Epithelial cell of proximal tubule (primary cell): ENCODE measurements at regions not wholly inside any gene's neighbourhood (a gene's known extent, or its start where the extent isn't known, plus 50 kb on each side); places are given as distances from the start of the nearest gene placed in this dataset.

Source experiments
- DNase-seq: peaks from one replicate; pipeline ENCODE4 v3.0.0-alpha.2; 2011; ENCODE audit warnings: low read depth
- H3K4me3 ChIP-seq: 2 replicates; pipeline ENCODE4 v1.5.1; 2011; ENCODE audit warnings: low read depth, mild to moderate bottlenecking, low read length
- CTCF ChIP-seq: conservative IDR thresholded peaks from 2 replicates; pipeline ENCODE4 v1.5.1; 2012; ENCODE audit warnings: low read depth, mild to moderate bottlenecking, low read length

GRCh38 chr14:66119606-66120231, 366.5 kb upstream of the CCDC196 start:
- TF ChIP-seq CTCF: no peak

GRCh38 chr14:66120402-66120801, 365.8 kb upstream of the CCDC196 start:
- H3K4me3 ChIP-seq: no peak overlapping the region
- no peak for TF ChIP-seq CTCF

More at GRCh38 chr14:66119606-66120231, 366.5 kb upstream of the CCDC196 start:
- no peak overlapping the region for H3K4me3 ChIP-seq
- no peak for DNase-seq

GRCh38 chr14:66121859-66122258, 364.3 kb upstream of the CCDC196 start:
- DNase-seq: no peak
- H3K4me3 ChIP-seq: no peak overlapping the region
- no peak for TF ChIP-seq CTCF

More at GRCh38 chr14:66120402-66120801, 365.8 kb upstream of the CCDC196 start:
- no peak for DNase-seq

GRCh38 chr14:66129224-66129623, 356.9 kb upstream of the CCDC196 start:
- DNase-seq: no peak
- no peak for TF ChIP-seq CTCF
- no peak overlapping the region for H3K4me3 ChIP-seq

GRCh38 chr14:66131111-66131510, 355.1 kb upstream of the CCDC196 start:
- DNase-seq: no peak
- no peak for TF ChIP-seq CTCF
- H3K4me3 ChIP-seq: no peak overlapping the region

GRCh38 chr14:66133666-66134065, 352.5 kb upstream of the CCDC196 start:
- H3K4me3 ChIP-seq: no peak overlapping the region
- no peak for TF ChIP-seq CTCF
- no peak for DNase-seq

- DNase-seq: no peak
These were observed 350.3 kb upstream of the CCDC196 start for GRCh38 chr14:66135831-66136230.

More at GRCh38 chr14:66135831-66136230, 350.3 kb upstream of the CCDC196 start:
- H3K4me3 ChIP-seq: no peak overlapping the region
- TF ChIP-seq CTCF: no peak
